22Rv1 (cell line): ENCODE measurements at regions not wholly inside any gene's neighbourhood (a gene's known extent, or its start where the extent isn't known, plus 50 kb on each side); places are given as distances from the start of the nearest gene placed in this dataset.

ENCODE experiments used
- H3K27ac ChIP-seq: fragments of 450-650 bp; 2 replicates; pipeline ENCODE4 v1.5.1; 2017
- CTCF ChIP-seq: fragments of 450-650 bp; IDR thresholded peaks from 2 replicates; pipeline ENCODE4 v1.5.1; 2017; ENCODE audit warnings: mild to moderate bottlenecking
- ZFX ChIP-seq: fragments of 450-650 bp; IDR thresholded peaks from 2 replicates; pipeline ENCODE4 v1.6.1; 2017; ENCODE audit warnings: antibody characterized with exemption, borderline replicate concordance

DNA sequence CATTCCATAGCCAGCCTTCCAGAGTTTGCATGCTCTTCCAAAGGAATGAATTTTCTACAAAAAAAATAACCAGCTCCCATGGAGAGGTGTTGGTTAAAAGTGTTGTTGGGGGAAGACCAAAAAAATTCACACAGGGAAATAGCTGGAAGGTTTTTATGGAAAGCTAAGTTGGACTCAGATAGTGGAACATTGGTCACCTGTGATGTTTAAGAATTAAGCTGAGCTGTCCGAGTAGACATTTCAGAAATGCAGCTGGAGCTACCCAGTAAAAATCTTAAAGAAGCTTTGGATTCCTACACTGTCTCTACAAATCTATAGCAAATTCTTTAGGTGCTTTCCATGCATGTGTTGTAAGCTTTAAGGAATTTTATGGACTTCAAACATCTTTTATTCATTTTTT is 155.5 kb downstream of the THBS2 start:
- TF ChIP-seq CTCF (no peak), ZFX (no peak)

GRCh38 chr6:169097381-169097959 is 156.2 kb downstream of the THBS2 start:
- TF ChIP-seq CTCF (no peak), ZFX (no peak)
- no peak overlapping the region for H3K27ac ChIP-seq

More for the DNA sequence above, 155.5 kb downstream of the THBS2 start:
- H3K27ac ChIP-seq = no peak overlapping the region

DNA sequence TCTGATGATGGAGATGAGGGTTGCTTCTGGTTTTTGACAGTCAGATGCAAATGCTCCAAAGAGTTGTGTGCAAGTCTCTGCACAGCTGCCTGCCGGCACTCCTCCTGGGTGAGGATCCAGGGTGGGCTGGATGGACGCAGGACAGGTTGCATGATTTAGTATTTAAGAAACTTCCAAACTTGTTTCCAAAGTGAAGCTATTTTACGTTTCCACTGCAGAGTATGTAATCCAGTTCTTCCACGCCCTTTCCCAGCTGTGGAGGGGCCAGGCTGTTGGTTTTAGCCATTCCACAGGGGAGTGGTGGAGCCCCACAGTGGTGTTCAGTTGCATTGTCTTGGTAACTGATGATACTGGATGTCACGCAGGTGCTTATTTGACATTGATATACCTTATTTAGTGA is 157.3 kb downstream of the THBS2 start:
- H3K27ac ChIP-seq = no peak overlapping the region

DNA sequence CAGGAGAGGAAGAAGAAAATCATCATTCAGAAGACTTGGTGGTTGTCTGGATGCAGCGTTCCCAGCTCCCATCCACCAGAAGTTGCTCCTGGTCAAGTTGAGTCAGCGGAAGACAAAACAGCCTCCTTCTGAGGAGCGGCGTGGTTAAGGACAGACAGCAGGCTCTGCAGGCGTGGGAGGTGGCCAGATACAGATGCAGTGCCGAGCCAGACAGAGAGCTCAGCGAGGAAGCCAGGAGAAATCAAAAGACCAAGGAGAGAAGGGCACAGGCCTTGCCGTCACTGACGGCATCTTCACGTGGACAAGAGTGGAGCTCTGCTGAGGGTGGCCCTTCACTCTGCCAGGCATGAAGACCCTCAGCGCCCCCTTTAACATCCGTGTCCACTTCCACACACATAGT is 158.5 kb downstream of the THBS2 start:
- no peak overlapping the region for H3K27ac ChIP-seq
- TF ChIP-seq ZFX (no peak), CTCF (no peak)

More for the DNA sequence above, 157.3 kb downstream of the THBS2 start:
- TF ChIP-seq CTCF = no peak
- no peak for TF ChIP-seq ZFX

DNA sequence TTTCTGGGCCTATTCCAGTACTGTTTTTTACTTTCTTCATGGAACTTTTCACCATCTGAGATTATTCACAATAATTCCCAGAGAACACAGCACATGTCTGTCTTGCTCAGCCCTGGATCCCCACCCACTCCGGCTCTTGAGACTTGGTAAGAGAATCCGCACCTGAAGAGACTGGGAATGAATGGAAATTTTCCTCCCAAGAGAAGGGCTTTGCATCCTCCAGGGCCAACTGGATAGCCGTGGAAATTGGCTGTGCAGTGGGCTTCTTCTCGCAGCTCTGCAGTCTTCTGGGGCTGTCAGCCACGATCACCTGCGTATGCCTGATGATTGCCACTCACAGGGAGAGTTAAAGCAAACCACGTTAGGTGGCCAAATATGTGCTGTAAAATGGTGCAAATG is 159.1 kb downstream of the THBS2 start:
- TF ChIP-seq ZFX = no peak
- TF ChIP-seq CTCF = no peak
- H3K27ac ChIP-seq = no peak overlapping the region

- TF ChIP-seq CTCF = no peak
- no peak for TF ChIP-seq ZFX
- no peak overlapping the region for H3K27ac ChIP-seq
These were observed 159.7 kb downstream of the THBS2 start for GRCh38 chr6:169093770-169094551.

GRCh38 chr6:169093066-169093723 is 160.5 kb downstream of the THBS2 start:
- no peak overlapping the region for H3K27ac ChIP-seq
- TF ChIP-seq CTCF = no peak
- no peak for TF ChIP-seq ZFX
